SK-N-SH treated with all-trans-retinoic acid at 6 μM for 48 hours (cell line): ENCODE measurements at regions not wholly inside any gene's neighbourhood (a gene's known extent, or its start where the extent isn't known, plus 50 kb on each side); places are given as distances from the start of the nearest gene placed in this dataset.

Source experiments
- CREB5 ChIP-seq: fragments of 250-450 bp; sonication (Bioruptor Pico); IDR thresholded peaks from 2 replicates; pipeline ENCODE4 v1.5.1; 2020; ENCODE audit warnings: low read depth, mild to moderate bottlenecking, moderate library complexity
- CSDC2 ChIP-seq: fragments of 250-450 bp; sonication (Bioruptor Pico); IDR thresholded peaks from 2 replicates; pipeline ENCODE4 v1.5.0; 2020; ENCODE audit warnings: mild to moderate bottlenecking, moderate library complexity
- CSRNP3 ChIP-seq: fragments of 250-450 bp; sonication (Bioruptor Pico); IDR thresholded peaks from 2 replicates; pipeline ENCODE4 v1.5.1; 2021; ENCODE audit warnings: mild to moderate bottlenecking, moderate library complexity
- ESRRG ChIP-seq: fragments of 250-450 bp; sonication (Bioruptor Pico); IDR thresholded peaks from 2 replicates; pipeline ENCODE4 v1.6.1; 2021; ENCODE audit warnings: mild to moderate bottlenecking
- PATZ1 ChIP-seq: fragments of 250-450 bp; sonication (Bioruptor Pico); IDR thresholded peaks from 2 replicates; pipeline ENCODE4 v1.8.0; 2020; ENCODE audit warnings: mild to moderate bottlenecking, moderate library complexity, borderline replicate concordance
- PPARA ChIP-seq: fragments of 250-450 bp; sonication (Bioruptor Pico); IDR thresholded peaks from 2 replicates; pipeline ENCODE4 v1.5.0; 2020; ENCODE audit warnings: mild to moderate bottlenecking, borderline replicate concordance
- RARB ChIP-seq: fragments of 250-450 bp; sonication (Bioruptor Pico); IDR thresholded peaks from 2 replicates; pipeline ENCODE4 v1.8.0; 2021; ENCODE audit warnings: mild to moderate bottlenecking, moderate library complexity
- TSHZ2 ChIP-seq: fragments of 250-450 bp; sonication (Bioruptor Pico); IDR thresholded peaks from 2 replicates; pipeline ENCODE4 v1.5.0; 2020; ENCODE audit warnings: mild to moderate bottlenecking, moderate library complexity
- ZFP3 ChIP-seq: fragments of 250-450 bp; sonication (Bioruptor Pico); IDR thresholded peaks from 2 replicates; pipeline ENCODE4 v1.5.0; 2020; ENCODE audit warnings: mild to moderate bottlenecking, moderate library complexity
- ZNF70 ChIP-seq: fragments of 450-650 bp; formaldehyde crosslinking; IDR thresholded peaks from 2 replicates; pipeline ENCODE4 v1.5.0; 2020; ENCODE audit warnings: mild to moderate bottlenecking, moderate library complexity

DNA sequence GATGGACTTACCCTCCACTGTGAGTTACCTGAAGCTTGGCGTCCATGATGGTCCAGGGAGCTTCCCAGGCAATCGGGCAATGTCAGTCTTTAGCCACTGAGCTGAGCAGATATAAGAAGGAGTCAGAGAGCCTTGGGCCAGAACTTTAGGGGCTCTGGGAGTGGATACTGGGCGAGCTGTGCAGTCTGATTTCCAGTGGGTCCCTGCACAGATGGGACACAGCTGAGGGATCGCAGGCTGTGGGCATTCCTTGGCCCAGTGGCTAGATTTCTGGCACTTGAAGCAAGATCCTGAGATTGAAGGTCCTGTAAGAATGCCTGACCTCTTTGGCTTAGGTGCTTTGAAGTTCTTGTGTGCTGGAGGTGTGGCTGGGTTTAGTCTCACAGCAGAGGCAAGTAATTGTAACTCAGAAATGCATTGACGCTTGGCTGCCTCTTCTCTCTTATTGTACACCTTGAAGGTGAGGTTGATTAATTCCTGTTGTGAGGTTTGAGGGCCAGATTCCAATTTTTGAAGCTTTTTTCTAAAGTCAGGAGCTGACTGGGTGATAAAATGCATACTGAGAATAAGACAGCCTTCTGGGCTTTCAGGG lies 2283.8 kb downstream of the TP53TG3F start:
- no peak for TF ChIP-seq ZNF70 (CRISPR knock-in tag)
- no peak for TF ChIP-seq TSHZ2
- no peak for TF ChIP-seq CSRNP3 (CRISPR knock-in tag)
- TF ChIP-seq RARB (CRISPR knock-in tag): no peak
- TF ChIP-seq ZFP3 (CRISPR knock-in tag): no peak
- no peak for TF ChIP-seq PPARA (CRISPR knock-in tag)
- TF ChIP-seq CREB5 (CRISPR knock-in tag): no peak
- TF ChIP-seq CSDC2: no peak
- no peak for TF ChIP-seq PATZ1 (CRISPR knock-in tag)
- TF ChIP-seq ESRRG (CRISPR knock-in tag): no peak
